HCT116 (cell line): ENCODE measurements at regions not wholly inside any gene's neighbourhood (a gene's known extent, or its start where the extent isn't known, plus 50 kb on each side); places are given as distances from the start of the nearest gene placed in this dataset.

Source experiments
- ATAC-seq: fragments of 200-7000 bp; cut with Tn5 transposase; 2 replicates; pipeline ENCODE4 v1.9.1; 2020; ENCODE audit warnings: mild to moderate bottlenecking, moderate library complexity
- BruUV-seq: library from RNA; stranded (reverse); fragments of 400-500 nt; replicated peaks from 2 replicates; lab custom pipeline; 2021; lab: Mats Ljungman, UMichigan
- CTCF ChIA-PET: fragments of 300-600 bp; sonication (Branson Sonifier 250); formaldehyde crosslinking; loops from one replicate; lab custom pipeline; 2021; ENCODE audit warnings: antibody characterized with exemption; lab: Charles Lee
- POLR2A ChIA-PET: fragments of 300-600, 350-600 bp; sonication (Branson Sonifier 250); formaldehyde crosslinking; loops from one replicate; lab custom pipeline; 2021; ENCODE audit warnings: antibody characterized with exemption; lab: Charles Lee
- RAD21 ChIA-PET, 2 experiments: fragments of 300-600 bp; sonication (Branson Sonifier 250); formaldehyde crosslinking; loops; one replicate each; lab custom pipeline; 2023; ENCODE audit warnings: low total read pairs in 2 of 2; ENCODE audit not compliant: uncharacterized antibody in 2 of 2, unreplicated experiment in 2 of 2, low non-redundant PET in 1 of 2; lab: Charles Lee
- DNase-seq: peaks from one replicate; pipeline ENCODE4 v3.0.0-alpha.2; 2010; ENCODE audit warnings: low read depth, low spot score
- H2AFZ ChIP-seq: fragments of 200-600 bp; shearing (Covaris generic), sonication (generic); 2 replicates; pipeline ENCODE4 v1.6.1; 2017; ENCODE audit warnings: low read depth, mixed run types, mixed read lengths, antibody characterized with exemption, low read length; ENCODE audit not compliant: poor library complexity, severe bottlenecking
- H3K27ac ChIP-seq: 2 replicates; pipeline ENCODE4 v1.5.1; 2012; ENCODE audit warnings: low read depth, low read length
- H3K27me3 ChIP-seq: fragments of 200-600 bp; sonication (generic); 2 replicates; pipeline ENCODE4 v1.6.1; 2016; ENCODE audit warnings: mixed run types, low read length, mixed read lengths; ENCODE audit not compliant: insufficient read depth
- H3K36me3 ChIP-seq, 2 experiments: fragments of 200-500 bp in 1 of 2; fragments of 200-600 bp in 1 of 2; sonication (Bioruptor generic) in 1 of 2; sonication (generic) in 1 of 2; 2 replicates each; pipeline versions ENCODE4 v1.5.1 to v1.6.1; 2014 to 2016; ENCODE audit warnings: low read length in 2 of 2, inconsistent platforms in 1 of 2, mixed read lengths in 1 of 2, mixed run types in 1 of 2; ENCODE audit not compliant: insufficient read depth in 2 of 2, control insufficient read depth in 1 of 2
- H3K4me1 ChIP-seq, 2 experiments: fragments of 200-600 bp in 1 of 2; sonication (generic) in 1 of 2; 2 replicates each; pipeline versions ENCODE4 v1.5.1 to v1.6.1; 2012 to 2017; ENCODE audit warnings: low read length in 2 of 2, inconsistent platforms in 1 of 2, mild to moderate bottlenecking in 1 of 2, mixed read lengths in 1 of 2, mixed run types in 1 of 2, moderate library complexity in 1 of 2; ENCODE audit not compliant: insufficient read depth in 2 of 2, control insufficient read depth in 1 of 2
- H3K4me2 ChIP-seq: fragments of 200-600 bp; sonication (generic); 2 replicates; pipeline ENCODE4 v1.6.1; 2017; ENCODE audit warnings: mixed run types, low read length, mixed read lengths
- H3K4me3 ChIP-seq, 2 experiments: fragments of 200-600 bp in 1 of 2; sonication (generic) in 1 of 2; replicated peaks in 1 of 2; 2 replicates each; pipeline ENCODE4 v1.5.1; 2011 to 2016; ENCODE audit warnings: low read length in 2 of 2, control low read depth in 1 of 2, low read depth in 1 of 2, mild to moderate bottlenecking in 1 of 2, mixed read lengths in 1 of 2, mixed run types in 1 of 2
- H3K79me2 ChIP-seq: fragments of 200-600 bp; sonication (generic); 2 replicates; pipeline ENCODE4 v1.6.1; 2017; ENCODE audit warnings: mild to moderate bottlenecking, mixed run types, low read length, moderate library complexity, mixed read lengths; ENCODE audit not compliant: insufficient read depth
- H3K9ac ChIP-seq: fragments of 200-600 bp; sonication (generic); 2 replicates; pipeline ENCODE4 v1.6.1; 2016; ENCODE audit warnings: low read length, mixed read lengths
- H3K9me2 ChIP-seq: fragments of 200-600 bp; sonication (generic), shearing (Covaris generic); 2 replicates; pipeline ENCODE4 v1.6.1; 2017; ENCODE audit warnings: mixed run types, mild to moderate bottlenecking, moderate library complexity; ENCODE audit not compliant: insufficient read depth
- H3K9me3 ChIP-seq, 2 experiments: fragments of 200-500 bp in 1 of 2; fragments of 200-600 bp in 1 of 2; sonication (Bioruptor generic) in 1 of 2; sonication (generic) in 1 of 2; 2 replicates each; pipeline ENCODE4 v1.6.1; 2014 to 2017; ENCODE audit warnings: low read length in 2 of 2, mixed read lengths in 2 of 2, inconsistent platforms in 1 of 2, low read depth in 1 of 2, mild to moderate bottlenecking in 1 of 2, mixed run types in 1 of 2, moderate library complexity in 1 of 2; ENCODE audit not compliant: control insufficient read depth in 1 of 2, insufficient read depth in 1 of 2
- H4K20me1 ChIP-seq: fragments of 200-600 bp; sonication (generic), shearing (Covaris generic); 2 replicates; pipeline ENCODE4 v1.6.1; 2017; ENCODE audit warnings: mixed run types, mild to moderate bottlenecking, moderate library complexity; ENCODE audit not compliant: insufficient read depth
- CBX3 ChIP-seq: IDR thresholded peaks from 2 replicates; pipeline ENCODE4 v1.6.1; 2012; ENCODE audit warnings: low read depth
- CEBPB ChIP-seq: IDR thresholded peaks from 2 replicates; pipeline ENCODE4 v1.6.1; 2012; ENCODE audit warnings: low read depth
- EGR1 ChIP-seq: IDR thresholded peaks from 2 replicates; pipeline ENCODE4 v1.6.1; 2012; ENCODE audit warnings: low read depth
- ELF1 ChIP-seq: IDR thresholded peaks from 2 replicates; pipeline ENCODE4 v1.6.1; 2012; ENCODE audit warnings: low read depth, borderline replicate concordance
- EZH2 ChIP-seq: fragments of 200-600 bp; sonication (generic); IDR thresholded peaks from 2 replicates; pipeline ENCODE4 v1.6.1; 2017; ENCODE audit warnings: antibody characterized with exemption, mixed run types
- EZH2phosphoT487 ChIP-seq: fragments of 200-600 bp; IDR thresholded peaks from 2 replicates; pipeline ENCODE4 v1.6.1; 2018; ENCODE audit warnings: antibody characterized with exemption, borderline replicate concordance
- JUND ChIP-seq: IDR thresholded peaks from 2 replicates; pipeline ENCODE4 v1.6.1; 2012
- POLR2A ChIP-seq: IDR thresholded peaks from 2 replicates; pipeline ENCODE4 v1.7.0; 2011; ENCODE audit warnings: borderline replicate concordance; ENCODE audit not compliant: insufficient read depth, insufficient read length; ENCODE audit errors: extremely low read depth
- POLR2AphosphoS5 ChIP-seq: IDR thresholded peaks from 2 replicates; pipeline ENCODE4 v1.6.1; 2011; ENCODE audit warnings: mild to moderate bottlenecking, low read depth, low read length, moderate library complexity
- RAD21 ChIP-seq: IDR thresholded peaks from 2 replicates; pipeline ENCODE4 v1.6.1; 2012; ENCODE audit warnings: low read depth, mild to moderate bottlenecking
- SIN3A ChIP-seq: IDR thresholded peaks from 2 replicates; pipeline ENCODE4 v1.6.1; 2012; ENCODE audit warnings: low read depth
- SP1 ChIP-seq: IDR thresholded peaks from 2 replicates; pipeline ENCODE4 v1.6.1; 2012; ENCODE audit warnings: low read depth
- SRF ChIP-seq: IDR thresholded peaks from 2 replicates; pipeline ENCODE4 v1.6.1; 2012; ENCODE audit warnings: low read depth
- TCF7L2 ChIP-seq: IDR thresholded peaks from 2 replicates; pipeline ENCODE4 v1.7.0; 2011; ENCODE audit warnings: borderline replicate concordance, inconsistent platforms; ENCODE audit not compliant: insufficient read depth, insufficient read length; ENCODE audit errors: extremely low read depth
- ZFX ChIP-seq: fragments of 450-650 bp; IDR thresholded peaks from 2 replicates; pipeline ENCODE4 v1.6.1; 2017
- intact Hi-C: fragments of 100-400 bp; cut with micrococcal nuclease; formaldehyde crosslinking; loops from 2 replicates; pipeline ENCODE4 v1.10.0; 2022
- TF ChIP-seq, protein P1 (sequence below): IDR thresholded peaks from 2 replicates; pipeline ENCODE4 v1.6.1; 2012
- TF ChIP-seq, protein P2 (sequence below): IDR thresholded peaks from 2 replicates; pipeline ENCODE4 v1.6.1; 2012; ENCODE audit warnings: low read depth
- TF ChIP-seq, protein P3 (sequence below): IDR thresholded peaks from 2 replicates; pipeline ENCODE4 v1.6.1; 2012
- TF ChIP-seq, protein P4 (sequence below), 3 experiments: fragments of 200-600 bp in 1 of 3; sonication (generic) in 1 of 3; IDR thresholded peaks in 2 of 3; conservative IDR thresholded peaks in 1 of 3; 2 replicates each; pipeline ENCODE4 v1.5.1; 2012 to 2017; ENCODE audit warnings: low read depth in 2 of 3, low read length in 2 of 3, antibody characterized with exemption in 1 of 3, borderline replicate concordance in 1 of 3, control low read depth in 1 of 3, mild to moderate bottlenecking in 1 of 3, mixed read lengths in 1 of 3, mixed run types in 1 of 3, moderate library complexity in 1 of 3; ENCODE audit not compliant: insufficient read depth in 1 of 3

DNA sequence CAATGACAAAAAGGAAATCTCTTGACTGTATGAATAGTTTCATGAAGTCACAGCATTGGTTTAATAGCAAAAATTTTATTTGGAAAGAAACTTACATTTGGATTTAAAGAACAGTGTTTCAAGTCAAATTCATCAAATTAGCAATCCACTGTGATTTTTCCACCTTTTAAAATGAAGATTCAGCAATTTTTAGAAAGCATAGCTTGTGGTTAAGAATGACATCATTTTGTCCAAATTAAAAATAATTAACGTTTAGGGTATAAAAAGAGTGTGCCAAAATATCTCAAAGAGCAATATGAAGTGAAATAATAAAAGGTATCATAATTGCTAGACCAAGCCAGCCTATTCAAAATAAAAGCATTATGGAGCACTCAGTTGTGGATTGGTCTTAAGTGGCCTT lies 114.6 kb downstream of the PAX1 start:
- TF ChIP-seq POLR2A: no peak
- TF ChIP-seq, protein P1, sequence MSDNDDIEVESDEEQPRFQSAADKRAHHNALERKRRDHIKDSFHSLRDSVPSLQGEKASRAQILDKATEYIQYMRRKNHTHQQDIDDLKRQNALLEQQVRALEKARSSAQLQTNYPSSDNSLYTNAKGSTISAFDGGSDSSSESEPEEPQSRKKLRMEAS: no peak
- TF ChIP-seq EZH2phosphoT487: no peak
- no peak for TF ChIP-seq SRF
- TF ChIP-seq JUND: no peak
- TF ChIP-seq EGR1: no peak
- TF ChIP-seq CEBPB: no peak
- no peak for TF ChIP-seq ELF1
- TF ChIP-seq POLR2AphosphoS5: no peak
- TF ChIP-seq, protein P2, sequence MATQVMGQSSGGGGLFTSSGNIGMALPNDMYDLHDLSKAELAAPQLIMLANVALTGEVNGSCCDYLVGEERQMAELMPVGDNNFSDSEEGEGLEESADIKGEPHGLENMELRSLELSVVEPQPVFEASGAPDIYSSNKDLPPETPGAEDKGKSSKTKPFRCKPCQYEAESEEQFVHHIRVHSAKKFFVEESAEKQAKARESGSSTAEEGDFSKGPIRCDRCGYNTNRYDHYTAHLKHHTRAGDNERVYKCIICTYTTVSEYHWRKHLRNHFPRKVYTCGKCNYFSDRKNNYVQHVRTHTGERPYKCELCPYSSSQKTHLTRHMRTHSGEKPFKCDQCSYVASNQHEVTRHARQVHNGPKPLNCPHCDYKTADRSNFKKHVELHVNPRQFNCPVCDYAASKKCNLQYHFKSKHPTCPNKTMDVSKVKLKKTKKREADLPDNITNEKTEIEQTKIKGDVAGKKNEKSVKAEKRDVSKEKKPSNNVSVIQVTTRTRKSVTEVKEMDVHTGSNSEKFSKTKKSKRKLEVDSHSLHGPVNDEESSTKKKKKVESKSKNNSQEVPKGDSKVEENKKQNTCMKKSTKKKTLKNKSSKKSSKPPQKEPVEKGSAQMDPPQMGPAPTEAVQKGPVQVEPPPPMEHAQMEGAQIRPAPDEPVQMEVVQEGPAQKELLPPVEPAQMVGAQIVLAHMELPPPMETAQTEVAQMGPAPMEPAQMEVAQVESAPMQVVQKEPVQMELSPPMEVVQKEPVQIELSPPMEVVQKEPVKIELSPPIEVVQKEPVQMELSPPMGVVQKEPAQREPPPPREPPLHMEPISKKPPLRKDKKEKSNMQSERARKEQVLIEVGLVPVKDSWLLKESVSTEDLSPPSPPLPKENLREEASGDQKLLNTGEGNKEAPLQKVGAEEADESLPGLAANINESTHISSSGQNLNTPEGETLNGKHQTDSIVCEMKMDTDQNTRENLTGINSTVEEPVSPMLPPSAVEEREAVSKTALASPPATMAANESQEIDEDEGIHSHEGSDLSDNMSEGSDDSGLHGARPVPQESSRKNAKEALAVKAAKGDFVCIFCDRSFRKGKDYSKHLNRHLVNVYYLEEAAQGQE: no peak
- TF ChIP-seq, protein P3, sequence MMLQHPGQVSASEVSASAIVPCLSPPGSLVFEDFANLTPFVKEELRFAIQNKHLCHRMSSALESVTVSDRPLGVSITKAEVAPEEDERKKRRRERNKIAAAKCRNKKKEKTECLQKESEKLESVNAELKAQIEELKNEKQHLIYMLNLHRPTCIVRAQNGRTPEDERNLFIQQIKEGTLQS: no peak
- TF ChIP-seq ZFX: no peak
- no peak for TF ChIP-seq CBX3
- TF ChIP-seq SP1: no peak
- no peak for TF ChIP-seq EZH2
- TF ChIP-seq SIN3A: no peak
- no peak for TF ChIP-seq RAD21
- no peak for TF ChIP-seq TCF7L2
- TF ChIP-seq, protein P4, sequence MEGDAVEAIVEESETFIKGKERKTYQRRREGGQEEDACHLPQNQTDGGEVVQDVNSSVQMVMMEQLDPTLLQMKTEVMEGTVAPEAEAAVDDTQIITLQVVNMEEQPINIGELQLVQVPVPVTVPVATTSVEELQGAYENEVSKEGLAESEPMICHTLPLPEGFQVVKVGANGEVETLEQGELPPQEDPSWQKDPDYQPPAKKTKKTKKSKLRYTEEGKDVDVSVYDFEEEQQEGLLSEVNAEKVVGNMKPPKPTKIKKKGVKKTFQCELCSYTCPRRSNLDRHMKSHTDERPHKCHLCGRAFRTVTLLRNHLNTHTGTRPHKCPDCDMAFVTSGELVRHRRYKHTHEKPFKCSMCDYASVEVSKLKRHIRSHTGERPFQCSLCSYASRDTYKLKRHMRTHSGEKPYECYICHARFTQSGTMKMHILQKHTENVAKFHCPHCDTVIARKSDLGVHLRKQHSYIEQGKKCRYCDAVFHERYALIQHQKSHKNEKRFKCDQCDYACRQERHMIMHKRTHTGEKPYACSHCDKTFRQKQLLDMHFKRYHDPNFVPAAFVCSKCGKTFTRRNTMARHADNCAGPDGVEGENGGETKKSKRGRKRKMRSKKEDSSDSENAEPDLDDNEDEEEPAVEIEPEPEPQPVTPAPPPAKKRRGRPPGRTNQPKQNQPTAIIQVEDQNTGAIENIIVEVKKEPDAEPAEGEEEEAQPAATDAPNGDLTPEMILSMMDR (IDR thresholded peaks at IDR 0.05 in 2 of 3, conservative IDR thresholded peaks at IDR 0.05 in 1 of 3; ENCODE audit: borderline replicate concordance in 1 of 3, insufficient read depth in 1 of 3, low read depth in 2 of 3, low read length in 2 of 3): no peak
- Histone ChIP-seq H4K20me1 (no peaks in the 10 kb centered on the region), H3K9me2 (no peaks in the 10 kb centered on the region), H3K4me3 (no peak overlapping the region), H3K36me3 (no peaks in the 10 kb centered on the region), H3K4me2 (no peak overlapping the region), H3K27ac (no peak overlapping the region), H3K9me3 (no peaks in the 10 kb centered on the region), H2AFZ (no peak overlapping the region), H3K4me1 (no peaks in the 10 kb centered on the region), H3K27me3 (no peaks in the 10 kb centered on the region), H3K9ac (no peak overlapping the region), H3K79me2 (no peaks in the 10 kb centered on the region)
- DNase-seq (no peak), ATAC-seq (no peak)
- intact Hi-C loops: no loop called here
- ChIA-PET POLR2A (no interaction called here), CTCF (no interaction called here), RAD21 (no interaction called here)
- no TSS peak for BruUV-seq
